Skin epidermis (tissue), 12 donors: ENCODE measurements at regions not wholly inside any gene's neighbourhood (a gene's known extent, or its start where the extent isn't known, plus 50 kb on each side); places are given as distances from the start of the nearest gene placed in this dataset.

Experiments
- H3K27ac ChIP-seq, 21 experiments: fragments of 200-600 bp; sonication (generic) in 11 of 21; one replicate each; pipeline ENCODE4 v1.5.0; 2020; ENCODE audit warnings: mild to moderate bottlenecking in 3 of 21, inconsistent platforms in 2 of 21, moderate library complexity in 2 of 21
- H3K4me3 ChIP-seq, 7 experiments: fragments of 200-600 bp; sonication (generic) in 2 of 7; one replicate each; pipeline ENCODE4 v1.5.0; 2020; ENCODE audit warnings: inconsistent platforms in 2 of 7, mild to moderate bottlenecking in 2 of 7, moderate library complexity in 1 of 7

GRCh38 chr7:36001546-36001945 is 151.5 kb upstream of the EEPD1 start:
- no peak overlapping the region for H3K4me3 ChIP-seq
- H3K27ac ChIP-seq = no peak overlapping the region

GRCh38 chr7:36002900-36003299 is 150.2 kb upstream of the EEPD1 start:
- H3K27ac ChIP-seq = no peak overlapping the region
- H3K4me3 ChIP-seq = no peak overlapping the region

DNA sequence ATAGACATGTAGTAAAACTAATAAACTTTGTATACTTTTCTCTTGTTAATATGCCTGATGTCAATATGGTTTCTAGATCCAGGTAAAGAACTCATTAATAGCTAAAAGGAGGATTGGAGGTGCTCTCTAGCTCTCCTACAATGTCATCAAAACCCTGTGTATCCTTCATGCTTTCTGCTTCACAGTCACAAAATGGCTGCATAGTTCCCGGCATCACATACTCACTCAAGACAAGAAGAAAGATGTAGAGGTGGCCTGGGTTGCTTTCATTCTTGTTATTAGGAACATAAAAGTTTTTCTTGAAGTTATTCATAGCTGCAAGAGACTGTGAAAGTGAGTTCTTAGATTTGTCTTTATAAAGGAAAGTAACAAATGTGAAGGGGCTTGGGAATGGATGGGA is 149.7 kb upstream of the EEPD1 start:
- H3K27ac ChIP-seq = no peak overlapping the region
- H3K4me3 ChIP-seq = no peak overlapping the region

DNA sequence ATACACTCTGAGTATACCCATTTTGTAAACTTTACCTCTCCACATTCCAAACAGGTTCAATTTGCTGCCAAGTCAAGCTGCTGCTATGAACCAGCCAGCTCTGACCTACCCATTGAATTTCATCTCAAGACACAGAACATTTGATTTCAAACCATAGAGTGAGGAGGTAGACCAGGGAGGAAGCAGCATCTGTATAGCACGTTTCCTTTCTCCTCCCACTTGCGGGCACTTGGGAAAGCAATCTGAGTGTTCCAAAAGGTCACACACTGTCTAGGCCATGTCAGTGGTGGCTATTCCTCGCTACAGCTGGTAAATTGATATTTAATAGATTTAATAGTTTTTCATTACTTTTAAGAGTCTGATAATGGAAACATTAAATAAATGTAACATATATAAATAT is 147.8 kb upstream of the EEPD1 start:
- H3K4me3 ChIP-seq = no peak overlapping the region
- H3K27ac ChIP-seq = no peak overlapping the region

DNA sequence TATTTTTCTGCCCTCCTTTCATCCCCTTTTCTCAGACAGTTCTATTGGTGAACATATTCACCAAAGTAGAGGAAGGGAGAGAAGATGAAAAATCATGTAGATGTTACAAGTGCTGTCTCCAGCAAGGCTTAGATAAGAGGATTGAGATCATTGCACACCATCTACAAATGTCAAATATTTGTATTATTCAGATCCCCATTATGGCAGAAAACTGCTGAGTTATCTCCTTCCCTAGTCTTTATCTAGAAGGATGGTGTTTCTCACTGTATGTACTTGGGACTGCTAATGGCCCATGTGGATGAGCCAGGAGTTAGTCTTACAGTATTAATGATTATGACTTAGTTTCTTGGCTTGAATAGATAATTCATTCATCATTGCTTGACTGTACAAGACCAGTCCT is 147.2 kb upstream of the EEPD1 start:
- no peak overlapping the region for H3K4me3 ChIP-seq
- no peak overlapping the region for H3K27ac ChIP-seq

DNA sequence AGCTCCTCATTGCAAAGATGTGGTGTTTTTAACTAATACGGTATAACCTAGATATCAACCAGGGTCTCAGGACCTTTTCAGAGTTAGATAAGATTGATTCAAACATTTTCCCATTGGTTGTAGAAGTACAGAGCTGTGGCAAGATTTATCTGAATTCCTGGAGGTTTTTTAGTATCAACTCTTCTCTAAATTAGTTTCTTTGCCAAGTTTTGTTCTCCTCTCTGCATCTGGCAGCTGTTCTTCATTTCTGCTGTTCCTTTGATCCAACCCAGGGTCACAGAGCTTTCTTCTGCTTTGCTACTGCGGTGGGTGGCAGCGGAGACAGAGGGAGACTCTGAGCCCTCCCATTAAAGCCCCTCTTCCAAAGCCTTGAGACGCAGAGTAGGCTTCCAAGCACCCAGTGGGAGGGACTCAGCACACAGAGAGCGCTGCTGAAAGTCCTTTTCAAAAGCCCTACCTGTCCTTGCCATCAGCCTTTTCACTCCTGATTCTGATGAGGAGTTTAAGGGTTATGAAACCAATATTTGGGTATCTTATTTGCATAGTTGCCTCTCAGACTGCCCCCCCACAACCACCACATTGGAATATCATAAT is 146.3 kb upstream of the EEPD1 start:
- H3K27ac ChIP-seq = no peak overlapping the region
- no peak overlapping the region for H3K4me3 ChIP-seq

DNA sequence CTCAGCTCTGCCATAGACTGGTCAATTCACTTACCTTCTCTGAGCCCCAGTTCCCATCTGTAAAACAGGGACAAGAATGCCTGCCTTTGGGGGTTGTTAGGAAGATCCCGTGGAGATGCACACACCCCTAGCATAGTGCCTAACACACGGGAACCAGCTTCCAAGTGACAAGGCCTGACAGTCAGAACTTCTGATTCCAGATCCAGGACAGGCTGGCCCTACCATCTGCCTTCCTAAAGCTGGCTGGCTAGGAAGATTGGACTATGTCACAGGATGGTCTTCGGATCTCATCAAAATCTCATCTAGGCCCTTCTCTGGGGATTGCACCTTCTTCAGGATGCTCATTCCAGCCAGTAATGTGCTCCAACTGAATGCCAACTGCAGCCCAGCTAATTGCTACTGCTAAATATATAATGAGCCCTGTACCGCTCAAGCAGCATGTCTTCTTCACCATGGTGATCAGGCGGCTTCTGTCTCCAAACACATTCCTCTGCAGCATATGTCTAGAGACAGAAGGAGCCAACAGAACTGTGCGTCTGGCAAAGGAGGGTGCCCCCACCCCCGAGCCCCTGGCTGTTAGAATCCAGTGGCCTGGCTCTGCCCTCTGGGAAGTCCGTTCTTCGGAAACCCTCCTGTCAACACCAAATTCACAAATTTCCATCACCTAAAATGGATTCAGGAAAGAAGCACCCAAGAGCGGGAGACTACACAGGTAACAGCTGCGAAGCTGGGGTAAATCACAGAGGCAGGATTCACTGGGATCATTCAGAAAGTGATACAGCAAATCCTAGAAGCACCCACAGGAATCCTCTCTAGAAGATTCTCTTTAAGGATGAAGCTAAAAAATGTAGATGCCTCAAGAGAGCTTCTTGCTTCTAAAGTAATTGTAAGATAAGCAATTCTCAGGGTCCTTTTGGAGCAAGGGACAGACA is 142.1 kb upstream of the EEPD1 start:
- no peak overlapping the region for H3K4me3 ChIP-seq
- H3K27ac ChIP-seq = no peak overlapping the region

DNA sequence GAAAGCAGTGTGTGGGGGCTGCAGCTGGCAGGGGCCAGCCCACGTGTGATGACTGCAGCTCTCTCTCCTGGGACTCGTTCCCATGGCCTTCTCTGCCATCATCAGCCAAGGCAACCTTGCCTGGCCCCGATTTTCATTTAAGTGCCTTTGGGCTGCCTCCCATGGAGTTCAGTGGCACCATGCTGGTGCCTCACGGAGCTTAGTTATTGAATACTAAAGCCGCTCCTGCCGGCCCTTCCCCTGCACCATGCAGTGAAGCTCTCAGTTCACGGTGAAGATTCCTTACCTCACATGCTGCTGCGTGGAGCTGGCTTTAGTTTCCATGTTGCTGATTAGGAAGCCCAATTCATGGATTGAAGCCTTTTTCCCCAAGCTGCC is 141.5 kb upstream of the EEPD1 start:
- no peak overlapping the region for H3K27ac ChIP-seq
- H3K4me3 ChIP-seq = no peak overlapping the region

GRCh38 chr7:36013246-36014014 is 139.6 kb upstream of the EEPD1 start:
- Histone ChIP-seq H3K4me3 (no peak overlapping the region), H3K27ac (no peak overlapping the region)

GRCh38 chr7:36014961-36015360 is 138.1 kb upstream of the EEPD1 start:
- H3K4me3 ChIP-seq = no peak overlapping the region
- no peak overlapping the region for H3K27ac ChIP-seq

- H3K4me3 ChIP-seq = no peak overlapping the region
- no peak overlapping the region for H3K27ac ChIP-seq
Observed at GRCh38 chr7:36015733-36016132, 137.3 kb upstream of the EEPD1 start.

DNA sequence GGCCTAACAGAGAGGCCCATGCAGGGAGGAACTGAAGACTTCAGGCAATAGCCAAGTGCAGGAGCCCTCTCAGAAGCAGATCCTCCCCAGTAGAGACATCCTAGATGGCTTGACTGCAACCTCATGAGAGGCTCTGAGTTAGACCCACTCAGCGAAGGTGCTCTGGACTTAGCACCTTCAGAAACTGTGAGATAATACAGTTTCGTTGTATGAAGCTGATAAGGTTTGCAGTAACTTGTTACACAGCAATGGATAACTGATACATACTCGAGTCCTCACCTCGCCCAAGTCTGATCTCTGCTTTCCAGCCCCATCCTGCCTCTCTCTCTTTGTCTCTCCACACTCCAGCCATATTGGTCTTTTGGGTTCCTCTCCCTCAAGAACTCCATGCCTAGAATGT is 136.4 kb upstream of the EEPD1 start:
- Histone ChIP-seq H3K4me3 (no peak overlapping the region), H3K27ac (no peak overlapping the region)

DNA sequence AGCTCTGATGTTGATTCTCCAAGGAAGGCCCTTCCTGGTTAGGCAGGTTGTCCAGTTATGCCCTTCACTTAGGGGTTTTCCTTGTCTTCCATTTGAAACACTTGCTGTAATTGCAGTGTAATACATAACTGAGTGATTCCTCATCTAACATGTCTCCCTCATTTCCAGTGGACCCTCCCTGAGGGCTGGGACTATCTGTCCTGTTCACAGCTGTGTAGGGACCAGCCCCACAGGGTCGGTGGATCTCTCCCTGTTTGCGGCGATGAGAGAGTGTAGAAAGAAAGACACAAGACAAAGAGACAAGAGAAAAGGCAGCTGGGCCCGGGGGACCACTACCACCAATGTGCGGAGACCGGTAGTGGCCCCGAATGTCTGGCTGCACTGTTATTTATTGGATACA is 135.9 kb upstream of the EEPD1 start:
- Histone ChIP-seq H3K27ac (no peak overlapping the region), H3K4me3 (no peak overlapping the region)

- H3K4me3 ChIP-seq = no peak overlapping the region
- no peak overlapping the region for H3K27ac ChIP-seq
Observed at GRCh38 chr7:36018816-36019484, 134.1 kb upstream of the EEPD1 start.

DNA sequence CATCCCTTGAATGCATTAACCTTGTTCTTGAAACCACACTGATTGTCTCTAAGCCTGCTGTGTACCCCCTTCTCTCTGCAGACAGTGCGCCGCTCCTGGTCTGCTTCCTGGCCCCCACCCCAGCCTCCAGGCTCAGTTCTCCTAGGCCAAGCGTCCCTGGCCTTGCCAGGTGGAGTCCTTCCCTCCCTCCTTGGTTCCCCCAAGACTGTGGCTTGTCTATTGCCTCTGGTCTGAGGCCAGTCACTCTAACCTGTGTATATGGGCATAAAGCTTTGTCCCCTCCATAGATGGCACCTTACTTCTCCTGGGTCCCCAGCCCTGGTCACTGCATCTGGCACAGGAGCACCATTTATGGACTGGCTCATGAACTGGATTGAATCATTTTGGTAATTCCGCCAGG is 133.5 kb upstream of the EEPD1 start:
- Histone ChIP-seq H3K4me3 (no peak overlapping the region), H3K27ac (no peak overlapping the region)

DNA sequence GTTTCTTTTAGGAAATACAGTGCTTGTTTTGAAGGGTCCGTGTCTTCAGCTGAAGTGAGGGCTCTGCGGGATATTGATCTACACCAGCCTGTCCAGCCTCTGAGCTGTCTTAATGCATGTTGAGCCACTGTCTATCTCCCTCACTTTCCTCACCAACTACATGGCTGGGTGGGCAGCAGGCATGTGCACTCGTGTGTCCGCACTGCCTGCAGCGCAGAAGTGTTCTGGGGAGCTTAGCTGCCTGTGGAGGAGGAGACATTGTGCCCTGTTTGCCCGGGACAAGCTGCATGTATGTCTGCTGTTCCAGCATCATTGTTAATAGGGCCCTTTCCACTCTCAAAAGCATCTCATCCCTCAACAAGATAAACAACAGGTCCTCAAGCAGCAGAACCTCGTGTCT is 133.1 kb upstream of the EEPD1 start:
- H3K4me3 ChIP-seq = no peak overlapping the region
- no peak overlapping the region for H3K27ac ChIP-seq

GRCh38 chr7:36021367-36021766 is 131.7 kb upstream of the EEPD1 start:
- H3K27ac ChIP-seq = no peak overlapping the region
- H3K4me3 ChIP-seq = no peak overlapping the region

DNA sequence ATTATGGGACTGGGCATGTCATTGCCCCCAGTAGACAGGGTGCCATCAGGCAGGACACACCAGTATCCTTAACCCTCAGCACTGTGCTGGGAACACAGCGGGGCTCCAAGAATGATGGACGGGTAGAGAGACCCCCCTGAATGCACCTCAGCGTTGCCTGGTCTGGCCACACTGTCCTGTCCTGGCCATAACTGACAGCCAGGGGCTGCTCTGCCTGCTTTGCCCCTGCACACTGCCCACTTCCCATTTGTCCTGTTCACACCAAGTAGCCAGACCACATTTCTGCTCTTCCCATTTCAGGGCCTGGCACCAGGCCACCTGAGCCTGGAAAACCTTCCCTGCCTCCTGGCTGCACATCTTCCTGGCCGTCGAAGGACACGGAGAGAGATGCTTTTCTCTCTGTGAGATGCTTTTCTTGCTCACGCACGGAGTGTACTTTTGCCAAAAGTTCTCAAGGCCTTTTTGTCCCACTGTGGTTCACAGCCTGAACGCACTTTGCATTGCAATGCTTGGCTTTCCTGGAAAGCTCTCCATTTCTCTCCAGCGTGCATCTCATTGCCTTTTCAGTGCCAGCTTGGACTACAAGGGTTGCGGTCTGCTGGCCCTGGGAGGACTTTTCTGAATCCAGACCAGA is 131.0 kb upstream of the EEPD1 start:
- H3K4me3 ChIP-seq = no peak overlapping the region
- no peak overlapping the region for H3K27ac ChIP-seq

DNA sequence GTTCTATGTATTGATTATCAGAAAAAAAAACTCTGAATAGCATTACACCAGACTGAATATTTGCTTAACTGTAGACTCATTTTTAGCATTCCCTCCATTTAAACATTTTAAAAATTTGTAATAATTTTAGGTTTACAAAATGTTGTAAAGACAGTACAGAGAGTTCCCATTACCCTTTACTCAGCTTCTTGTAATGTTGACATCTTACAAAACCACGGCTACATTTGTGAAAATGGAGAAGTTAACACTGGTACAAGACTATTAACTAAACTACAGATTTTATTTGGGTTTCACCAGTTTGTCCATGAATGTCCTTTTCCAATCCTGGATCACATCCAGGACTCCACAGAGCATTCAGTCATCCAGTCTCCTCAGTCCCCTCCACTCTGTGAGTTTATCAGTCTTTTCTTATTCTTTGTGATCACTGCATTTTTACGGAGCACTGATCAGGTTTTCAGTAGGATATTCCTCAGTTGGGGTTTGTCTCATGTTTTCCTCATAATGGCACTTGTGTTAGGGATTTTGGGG is 130.0 kb upstream of the EEPD1 start:
- no peak overlapping the region for H3K27ac ChIP-seq

DNA sequence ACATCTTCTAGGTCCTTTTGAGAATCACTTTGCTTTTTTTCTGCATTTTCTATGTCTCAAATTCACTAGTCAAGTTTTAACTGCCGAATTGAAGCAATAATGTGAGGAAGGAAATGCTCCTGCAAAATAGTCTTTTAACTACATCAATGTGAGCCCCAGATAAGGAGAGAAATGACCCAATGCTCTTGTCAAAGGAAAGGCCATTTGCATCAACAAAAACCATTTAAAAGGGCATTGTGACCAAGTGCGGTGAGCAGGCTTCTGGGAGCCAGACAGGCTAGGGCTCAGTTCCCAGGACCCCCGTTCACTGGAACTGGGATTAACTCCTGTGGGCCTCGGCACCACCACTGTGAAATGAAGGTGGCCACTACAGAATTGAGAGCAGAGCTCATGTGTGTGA is 127.9 kb upstream of the EEPD1 start:
- no peak overlapping the region for H3K4me3 ChIP-seq
- no peak overlapping the region for H3K27ac ChIP-seq

More for the DNA sequence above, 130.0 kb upstream of the EEPD1 start:
- H3K4me3 ChIP-seq = no peak overlapping the region
